GM08714 (cell line): ENCODE measurements at regions not wholly inside any gene's neighbourhood (a gene's known extent, or its start where the extent isn't known, plus 50 kb on each side); places are given as distances from the start of the nearest gene placed in this dataset.

Source experiments
- H3K4me3 ChIP-seq: fragments of 200-500 bp; sonication (Bioruptor generic); 2 replicates; pipeline ENCODE4 v1.5.1; 2014; ENCODE audit warnings: mild to moderate bottlenecking, low read length, inconsistent platforms
- ZNF274 ChIP-seq: IDR thresholded peaks from 2 replicates; pipeline ENCODE4 v1.6.1; 2012; ENCODE audit warnings: mild to moderate bottlenecking, low read depth, low read length

DNA sequence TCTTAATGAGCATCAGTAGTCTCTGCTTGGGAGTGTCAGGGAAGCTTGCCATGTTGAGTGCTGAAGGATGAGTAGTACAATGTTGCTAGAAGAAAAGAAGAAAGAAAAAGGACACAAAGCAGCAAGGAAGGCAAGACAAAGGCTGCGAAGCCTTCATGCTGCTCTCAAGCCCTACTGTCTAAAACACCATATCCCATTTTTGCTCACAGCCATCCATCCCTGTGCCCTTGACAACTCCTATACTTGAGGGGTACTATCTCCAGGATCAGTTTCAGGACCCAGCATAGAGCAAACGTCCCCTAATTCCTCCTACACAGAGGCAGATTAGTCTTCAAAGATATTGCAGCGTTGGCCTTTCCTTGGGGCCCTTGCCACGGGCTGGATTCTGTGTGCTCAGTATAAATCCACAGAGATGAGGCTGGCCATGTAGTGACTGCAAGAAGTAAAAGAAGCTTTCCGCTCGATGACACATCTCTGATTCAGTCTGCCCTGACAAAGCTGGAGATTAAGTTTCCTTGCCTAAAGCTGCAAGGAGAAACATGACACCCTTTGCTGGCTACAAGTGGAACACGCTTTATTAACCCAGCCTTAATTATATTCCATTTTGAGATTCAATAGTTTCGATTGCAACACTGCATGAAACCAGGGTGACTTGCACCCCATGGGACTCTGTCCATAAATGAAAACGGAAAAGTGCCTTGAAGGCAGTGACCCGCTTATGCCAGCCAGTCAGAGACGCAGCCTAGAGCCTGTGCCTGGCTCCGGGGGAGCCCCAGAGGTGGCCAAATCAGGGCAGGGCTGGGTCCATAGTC lies 304.6 kb downstream of the ACTL7B start:
- no peak overlapping the region for H3K4me3 ChIP-seq
- TF ChIP-seq ZNF274 = no peak

DNA sequence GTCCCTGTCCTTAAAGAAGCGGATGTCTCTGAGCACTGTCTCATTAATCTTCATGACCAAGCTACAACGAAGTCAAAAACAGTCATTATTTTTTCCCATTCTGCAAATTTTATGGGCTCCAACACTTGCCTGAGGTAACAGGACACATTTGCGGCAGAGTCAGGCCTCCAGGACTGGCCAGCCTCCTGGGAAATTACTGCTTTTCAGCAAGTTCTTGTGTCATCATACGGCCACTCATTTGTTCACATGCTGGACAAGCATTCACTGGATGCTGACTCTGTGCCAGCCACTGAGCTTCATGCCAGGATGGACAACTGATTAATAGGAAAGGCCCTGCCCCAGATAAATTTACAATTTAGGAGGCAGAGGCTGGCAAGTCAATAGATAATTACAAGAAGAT lies 305.7 kb downstream of the ACTL7B start:
- TF ChIP-seq ZNF274 = no peak

DNA sequence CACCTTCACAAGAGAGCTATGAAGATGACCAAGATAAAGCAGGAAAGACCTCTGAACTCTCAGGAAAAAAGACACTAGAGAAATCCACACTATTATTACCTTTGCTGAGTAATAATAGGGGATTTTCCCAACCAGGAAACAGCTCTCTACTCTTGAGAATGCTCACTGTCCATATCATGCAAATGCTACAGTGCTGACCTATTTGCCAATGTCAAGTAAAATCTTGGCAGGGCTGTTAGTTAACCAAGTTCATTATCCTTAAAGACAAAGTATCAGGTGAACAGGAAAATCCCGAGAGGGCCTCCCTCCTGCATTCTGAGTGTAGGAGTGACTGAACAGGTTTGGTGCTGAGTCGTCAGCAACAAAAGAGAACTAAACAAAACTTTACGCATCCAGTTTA lies 306.6 kb downstream of the ACTL7B start:
- no peak overlapping the region for H3K4me3 ChIP-seq
- no peak for TF ChIP-seq ZNF274

More for the DNA sequence above, 305.7 kb downstream of the ACTL7B start:
- no peak overlapping the region for H3K4me3 ChIP-seq

DNA sequence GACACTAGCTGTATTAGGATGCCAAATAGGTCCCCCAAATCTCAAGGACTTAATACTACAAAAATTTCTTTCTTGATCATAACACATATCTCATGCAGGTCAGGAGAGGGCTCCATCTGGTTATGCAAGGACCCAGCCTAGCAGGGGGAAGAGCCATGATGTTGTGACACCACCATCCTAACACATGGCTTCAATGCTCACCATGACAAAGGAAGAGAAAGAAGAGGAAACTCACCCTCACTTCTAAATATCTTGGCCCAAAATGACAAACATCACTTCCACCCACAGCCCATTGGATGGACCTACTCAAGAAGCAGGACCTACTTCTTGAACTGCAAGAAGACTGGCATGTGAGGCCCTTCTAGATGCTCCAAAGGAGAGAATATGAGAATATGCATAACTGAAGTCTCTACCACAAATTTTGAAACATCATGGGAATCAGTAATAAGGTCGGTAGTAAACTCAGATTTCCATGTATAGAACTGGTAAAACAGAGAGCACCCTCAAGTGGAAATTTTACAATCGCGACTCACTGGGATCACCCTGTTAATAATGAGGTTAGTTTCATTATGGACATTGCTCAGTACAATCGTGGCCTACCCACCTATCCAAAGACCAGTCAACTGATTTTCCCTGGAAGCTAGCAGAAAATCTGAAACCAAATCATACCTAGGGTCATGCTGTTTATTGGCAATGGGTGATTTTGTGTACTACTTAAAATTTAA lies 308.2 kb downstream of the ACTL7B start:
- H3K4me3 ChIP-seq = no peak overlapping the region
- TF ChIP-seq ZNF274 = no peak

DNA sequence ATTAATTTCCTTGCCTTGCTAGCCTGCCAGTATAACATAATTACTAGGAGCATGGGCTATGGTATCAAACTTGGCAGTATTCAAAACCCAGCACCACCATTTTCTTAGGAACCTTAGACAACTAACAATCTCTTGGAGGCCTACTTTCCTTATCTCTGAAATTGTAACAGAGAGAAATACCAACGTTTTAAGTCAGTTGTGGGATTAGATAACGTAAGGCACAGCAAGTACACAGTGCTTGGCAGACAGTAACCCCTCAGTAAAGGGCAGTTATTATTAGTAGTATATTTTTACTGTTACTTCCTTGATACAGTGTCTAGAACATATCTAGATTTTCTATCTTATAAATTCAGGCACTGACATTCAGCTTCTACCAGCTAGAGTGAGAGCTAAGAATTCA lies 309.6 kb downstream of the ACTL7B start:
- no peak overlapping the region for H3K4me3 ChIP-seq
- no peak for TF ChIP-seq ZNF274

DNA sequence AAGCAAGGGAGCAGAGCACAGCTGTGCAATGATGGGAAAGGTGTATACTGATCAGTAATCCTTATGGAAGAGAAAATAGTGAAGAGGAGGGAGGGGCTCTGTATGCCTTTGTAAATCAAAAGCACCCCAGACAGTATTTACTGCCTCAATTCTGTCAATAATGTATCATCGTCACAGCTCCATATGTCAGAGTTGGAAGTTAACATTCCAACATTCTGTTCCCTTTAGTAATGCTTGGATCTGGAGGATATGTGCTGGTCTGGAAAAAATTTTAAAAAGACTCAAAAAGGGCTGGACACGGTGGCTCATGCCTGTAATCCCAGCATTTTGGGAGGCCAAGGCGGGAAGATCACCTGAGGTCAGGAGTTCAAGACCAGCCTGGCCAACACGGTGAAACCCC lies 310.4 kb downstream of the ACTL7B start:
- TF ChIP-seq ZNF274 = no peak
- no peak overlapping the region for H3K4me3 ChIP-seq

DNA sequence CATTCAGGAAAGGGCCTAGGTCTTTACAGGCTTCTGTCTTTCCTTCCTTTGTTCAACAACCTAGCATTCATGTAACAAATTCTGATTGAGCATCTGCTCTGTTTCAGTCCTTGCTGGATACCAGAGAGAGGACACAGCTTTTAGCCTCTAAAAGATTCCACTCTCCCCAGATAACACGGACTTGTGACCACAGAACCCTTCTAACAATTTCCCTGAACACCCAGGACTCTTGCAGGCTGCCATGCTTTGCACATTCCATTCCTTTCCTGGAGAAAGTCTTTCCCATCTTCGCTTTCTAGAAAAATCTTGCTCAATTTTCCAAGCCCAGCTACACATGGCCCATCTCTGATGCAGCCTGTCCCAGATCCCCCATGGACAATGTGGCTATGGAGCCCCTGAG lies 310.9 kb downstream of the ACTL7B start:
- no peak for TF ChIP-seq ZNF274
- H3K4me3 ChIP-seq = no peak overlapping the region

DNA sequence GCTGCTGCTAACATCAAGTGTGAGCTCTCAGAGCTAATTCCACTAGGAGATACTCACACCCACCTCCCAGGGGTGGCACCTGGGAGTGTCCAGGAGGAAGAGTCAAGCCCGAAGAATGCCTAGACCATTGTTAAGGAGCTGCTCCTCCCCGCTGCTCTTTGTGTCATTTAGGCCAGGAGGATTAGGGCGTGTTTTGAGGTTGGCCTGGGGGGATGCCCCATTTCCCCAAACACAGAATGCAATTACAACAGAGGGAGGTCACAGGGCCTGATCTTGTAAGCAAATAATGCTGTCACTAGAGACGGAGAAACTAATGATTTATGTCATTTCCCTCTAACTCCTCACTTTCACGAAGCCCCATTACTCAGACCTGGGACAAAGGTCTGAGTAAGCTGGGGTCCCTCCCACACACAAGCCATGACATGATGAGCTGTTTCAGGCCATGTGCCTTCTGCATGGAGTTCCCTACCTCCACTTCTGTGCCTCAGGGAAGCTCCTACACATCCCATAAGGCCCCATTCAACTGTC lies 312.5 kb downstream of the ACTL7B start:
- no peak overlapping the region for H3K4me3 ChIP-seq
- no peak for TF ChIP-seq ZNF274

DNA sequence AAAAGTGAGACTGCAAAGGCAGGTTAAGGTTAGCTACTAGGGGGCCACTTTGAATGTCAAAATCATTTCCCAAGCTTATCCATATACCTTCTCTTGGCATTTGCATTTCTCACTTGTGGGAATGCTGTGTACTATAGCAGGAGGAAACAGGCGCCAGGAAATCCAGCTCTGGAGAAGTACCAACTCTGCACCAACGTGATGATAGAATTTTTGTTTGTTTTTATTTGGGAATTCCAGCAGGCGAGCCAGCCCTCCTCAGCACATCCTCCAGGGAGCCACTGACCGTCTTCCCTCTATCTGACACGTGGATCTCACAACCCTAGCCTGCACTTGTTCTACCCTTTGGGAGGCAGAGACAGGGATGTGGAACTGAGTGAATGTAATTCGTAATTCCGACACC lies 318.0 kb downstream of the ACTL7B start:
- no peak for TF ChIP-seq ZNF274
- H3K4me3 ChIP-seq = no peak overlapping the region

DNA sequence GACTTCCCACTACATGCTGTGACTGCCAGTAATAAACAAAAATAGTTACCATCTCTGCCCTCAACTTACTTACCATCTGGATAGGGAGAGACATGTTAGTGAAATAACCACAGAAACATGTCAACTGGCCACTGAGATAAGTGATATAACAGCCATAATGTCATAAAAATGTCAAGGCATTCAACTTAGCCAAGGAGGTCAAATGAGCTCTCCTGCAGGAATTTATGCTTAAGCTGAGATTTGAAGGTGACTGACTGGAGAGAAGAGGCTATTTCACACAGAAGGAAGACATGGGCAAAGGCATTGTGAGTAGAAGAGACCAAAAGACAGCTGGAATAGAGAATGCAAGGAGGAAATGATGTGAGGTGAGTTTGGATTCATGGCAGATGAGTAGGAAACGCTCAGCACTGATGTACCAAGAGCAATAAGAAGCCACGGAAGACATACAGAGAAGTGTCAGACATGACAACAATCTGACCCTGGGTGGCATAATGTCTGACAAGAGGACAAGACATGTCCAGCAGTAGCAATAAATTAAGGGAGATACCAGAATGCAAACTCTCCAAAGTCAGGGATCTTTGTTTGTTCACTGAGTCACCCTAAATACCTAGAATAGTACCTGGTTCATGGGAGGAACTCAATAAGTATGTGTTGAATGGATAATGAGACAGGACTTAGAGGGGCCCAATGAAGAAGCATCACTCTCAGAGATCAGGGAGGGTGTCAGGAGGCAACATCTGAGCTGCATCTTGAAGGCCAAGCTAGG lies 318.8 kb downstream of the ACTL7B start:
- no peak for TF ChIP-seq ZNF274
- H3K4me3 ChIP-seq = no peak overlapping the region

DNA sequence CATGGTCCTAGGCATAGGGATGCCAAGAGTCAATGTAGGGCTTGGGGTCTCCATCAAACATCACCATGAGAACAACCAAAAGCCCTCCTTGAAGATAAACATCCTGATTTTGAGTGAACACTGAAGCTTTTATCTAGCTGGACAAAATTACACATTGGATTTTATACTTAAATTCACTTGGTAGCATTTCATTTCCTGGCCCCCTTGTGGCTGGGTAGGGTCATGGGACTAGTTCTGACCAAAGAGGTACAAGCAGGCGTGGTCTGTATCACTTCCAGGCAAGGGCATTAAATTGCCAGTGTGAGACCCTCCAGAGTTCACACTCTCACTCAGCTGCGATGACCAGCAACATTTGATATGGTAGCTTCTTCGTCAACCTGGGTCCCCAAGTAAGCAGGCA lies 320.3 kb downstream of the ACTL7B start:
- TF ChIP-seq ZNF274 = no peak
- H3K4me3 ChIP-seq = no peak overlapping the region

DNA sequence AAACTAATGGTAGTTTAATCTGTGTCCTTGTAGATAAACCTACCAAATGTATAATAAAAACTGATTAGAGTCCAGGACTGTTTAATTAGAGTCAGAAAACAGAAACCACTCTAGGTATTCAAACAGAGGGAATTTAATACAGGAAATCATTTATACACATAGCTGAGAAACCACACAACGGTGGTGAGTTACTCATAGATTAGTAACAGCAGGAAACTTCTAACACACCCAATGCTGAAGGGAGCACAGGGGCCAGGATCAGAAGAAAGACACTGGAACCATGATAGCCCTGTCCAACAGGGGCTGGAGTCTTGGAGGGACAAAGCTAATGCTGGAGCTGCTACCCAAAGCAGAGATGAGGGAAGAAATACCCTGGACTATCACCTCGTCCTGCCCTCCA lies 321.0 kb downstream of the ACTL7B start:
- H3K4me3 ChIP-seq = no peak overlapping the region
- no peak for TF ChIP-seq ZNF274

DNA sequence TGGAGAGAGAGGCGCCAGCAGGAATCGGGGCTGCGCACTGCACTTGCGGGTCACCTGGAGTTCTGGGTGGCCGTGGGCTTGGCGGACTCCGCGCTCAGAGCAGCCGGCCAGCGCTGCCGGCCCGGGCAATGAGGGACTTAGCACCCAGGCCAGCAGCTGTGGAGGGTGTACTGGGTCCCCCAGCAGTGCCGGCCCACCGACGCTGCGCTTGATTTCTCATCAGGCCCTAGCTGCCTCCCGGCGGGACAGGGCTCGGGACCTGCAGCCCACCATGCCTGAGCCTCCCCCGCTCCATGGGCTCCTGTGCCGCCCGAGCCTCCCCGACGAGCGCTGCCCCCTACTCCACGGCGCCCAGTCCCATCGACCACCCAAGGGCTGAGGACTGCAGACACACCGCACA lies 325.6 kb downstream of the ACTL7B start:
- no peak for TF ChIP-seq ZNF274
- H3K4me3 ChIP-seq = no peak overlapping the region

DNA sequence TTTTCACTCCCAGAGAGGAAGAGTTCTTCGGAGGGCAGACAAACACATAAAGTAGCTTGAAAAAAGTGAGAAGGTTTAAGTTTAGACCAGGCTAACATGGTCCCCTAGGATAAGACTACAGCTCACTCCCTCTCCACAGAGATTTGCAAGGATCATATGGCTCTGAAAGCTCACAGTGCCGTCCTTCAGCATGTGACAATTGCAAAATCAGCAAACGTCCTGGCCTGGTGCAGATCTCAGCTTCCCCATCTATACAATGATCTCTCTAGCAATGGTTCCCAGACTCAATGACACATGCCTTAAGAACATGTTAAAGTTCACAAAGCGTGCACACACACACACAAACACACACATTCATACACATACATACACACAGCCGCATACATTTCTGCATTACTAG lies 327.6 kb downstream of the ACTL7B start:
- TF ChIP-seq ZNF274 = no peak
- no peak overlapping the region for H3K4me3 ChIP-seq

DNA sequence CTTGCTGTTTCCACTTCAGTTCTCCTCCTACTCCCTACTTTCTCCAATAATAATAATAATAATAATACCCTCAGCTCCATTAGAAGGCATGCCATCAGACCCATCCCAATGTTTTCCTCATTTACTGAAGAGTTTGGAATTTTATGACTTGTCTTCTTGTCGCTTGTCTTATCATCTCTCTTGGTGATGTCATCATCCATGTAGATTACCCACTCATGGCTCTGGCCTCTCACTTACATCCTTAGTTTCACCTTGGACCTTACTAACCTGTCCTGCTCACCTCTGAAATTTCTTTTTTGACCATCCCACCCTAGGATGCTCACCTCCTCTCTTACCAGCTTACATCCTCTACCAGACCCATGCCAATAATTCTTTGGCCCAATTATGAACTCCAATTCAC lies 329.3 kb downstream of the ACTL7B start:
- no peak overlapping the region for H3K4me3 ChIP-seq
- TF ChIP-seq ZNF274 = no peak

DNA sequence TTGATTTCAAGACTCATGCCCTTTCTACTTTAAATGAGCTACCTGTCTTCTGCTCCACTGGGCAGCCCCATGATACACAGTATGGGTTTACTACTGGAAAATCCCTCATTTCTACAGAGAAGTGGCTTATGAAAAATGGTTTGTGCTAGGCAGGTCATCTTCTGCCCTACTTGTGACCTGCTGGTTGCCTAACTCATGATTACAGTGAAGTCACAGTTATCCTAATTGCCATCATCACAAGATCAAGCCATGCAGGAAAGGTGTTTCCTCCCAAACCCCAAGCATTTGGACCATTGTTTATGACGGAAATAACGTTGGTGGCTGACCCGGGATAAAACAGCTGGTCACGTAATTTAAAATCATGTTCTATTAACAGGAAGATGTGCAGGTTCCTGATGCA lies 330.6 kb downstream of the ACTL7B start:
- no peak overlapping the region for H3K4me3 ChIP-seq
- no peak for TF ChIP-seq ZNF274
